A549 (cell line): ENCODE measurements at regions not wholly inside any gene's neighbourhood (a gene's known extent, or its start where the extent isn't known, plus 50 kb on each side); places are given as distances from the start of the nearest gene placed in this dataset.

Experiments
- BHLHE40 ChIP-seq: IDR thresholded peaks from 2 replicates; pipeline ENCODE4 v1.6.1; 2012; ENCODE audit warnings: low read depth, low read length, inconsistent platforms
- CBX8 ChIP-seq: fragments of 200-600 bp; sonication (generic); IDR thresholded peaks from 2 replicates; pipeline ENCODE4 v1.6.1; 2016
- CEBPB ChIP-seq, 2 experiments: fragments of >200 bp in 1 of 2; sonication (Bioruptor Twin) in 1 of 2; formaldehyde crosslinking in 1 of 2; IDR thresholded peaks; 2 replicates each; pipeline ENCODE4 v1.6.1; 2012 to 2016
- EP300 ChIP-seq, 2 experiments: fragments of >200 bp; sonication (Bioruptor Twin); formaldehyde crosslinking; IDR thresholded peaks; 2 replicates in 1 of 2; 3 replicates in 1 of 2; pipeline ENCODE4 v1.6.1; 2016 to 2017
- JUNB ChIP-seq: fragments of >200 bp; sonication (Bioruptor Twin); formaldehyde crosslinking; IDR thresholded peaks from 2 replicates; pipeline ENCODE4 v1.6.1; 2016
- PHF8 ChIP-seq: fragments of 200-600 bp; sonication (generic); IDR thresholded peaks from 2 replicates; pipeline ENCODE4 v1.6.1; 2016; ENCODE audit warnings: low read depth, mild to moderate bottlenecking, antibody characterized with exemption, moderate library complexity, borderline replicate concordance
- RAD21 ChIP-seq, 2 experiments: fragments of >200 bp in 1 of 2; sonication (Bioruptor Twin) in 1 of 2; formaldehyde crosslinking in 1 of 2; IDR thresholded peaks in 1 of 2; conservative IDR thresholded peaks in 1 of 2; 2 replicates in 1 of 2; 3 replicates in 1 of 2; pipeline ENCODE4 v1.6.1; 2012 to 2018; ENCODE audit warnings: inconsistent platforms in 1 of 2
- TF ChIP-seq, protein P1 (sequence below): IDR thresholded peaks from 2 replicates; pipeline ENCODE4 v1.6.1; 2012

DNA sequence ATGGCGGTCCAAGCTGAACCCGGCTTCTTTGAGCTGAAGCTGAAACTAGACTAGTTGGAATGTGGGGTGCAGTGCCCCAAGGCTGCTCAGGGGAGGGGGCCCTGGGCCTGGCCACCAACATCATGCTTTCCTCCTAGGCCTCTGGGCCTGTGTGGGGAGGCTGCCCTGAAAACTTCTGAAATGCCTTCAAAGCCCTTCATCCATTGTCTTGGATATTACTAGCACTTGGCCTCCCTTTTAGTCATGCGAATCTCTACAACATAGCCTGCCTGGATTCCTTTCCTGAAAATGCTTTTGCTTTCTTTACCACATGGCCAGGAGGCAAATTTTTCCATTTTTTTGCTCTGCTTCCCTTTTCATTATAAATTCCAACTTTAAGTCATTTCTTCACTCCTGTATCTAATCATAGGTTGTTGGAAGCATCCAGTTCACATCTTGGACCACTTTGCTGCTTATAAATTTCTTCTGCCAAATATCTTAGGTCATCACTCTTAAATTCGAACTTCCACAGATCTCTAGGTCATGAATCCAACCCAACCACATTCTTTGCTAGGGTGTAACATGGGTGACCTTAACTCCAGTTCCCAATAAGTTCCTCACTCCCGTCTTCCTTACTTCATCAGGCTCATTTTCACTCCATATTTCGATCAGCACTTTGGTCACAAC lies 103.4 kb downstream of the DDIT4L start:
- TF ChIP-seq, protein P1, sequence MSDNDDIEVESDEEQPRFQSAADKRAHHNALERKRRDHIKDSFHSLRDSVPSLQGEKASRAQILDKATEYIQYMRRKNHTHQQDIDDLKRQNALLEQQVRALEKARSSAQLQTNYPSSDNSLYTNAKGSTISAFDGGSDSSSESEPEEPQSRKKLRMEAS: no peak
- TF ChIP-seq JUNB (no peak), EP300 (IDR thresholded peaks at IDR 0.05) (no peak), CBX8 (no peak), RAD21 (conservative IDR thresholded peaks at IDR 0.05 in 1 of 2, IDR thresholded peaks at IDR 0.05 in 1 of 2) (no peak), CEBPB (IDR thresholded peaks at IDR 0.05) (no peak), PHF8 (no peak), BHLHE40 (no peak)
